MM.1S (cell line): ENCODE measurements at regions not wholly inside any gene's neighbourhood (a gene's known extent, or its start where the extent isn't known, plus 50 kb on each side); places are given as distances from the start of the nearest gene placed in this dataset.

Experiments used
- CTCF ChIP-seq: fragments of 300-600 bp; sonication (generic); IDR thresholded peaks from 2 replicates; pipeline ENCODE4 v1.5.1; 2016; ENCODE audit warnings: antibody characterized with exemption, low read length, mixed read lengths
- EZH2 ChIP-seq: fragments of 300-600 bp; sonication (generic); optimal IDR thresholded peaks from 2 replicates; pipeline ENCODE3; 2017; ENCODE audit warnings: low read depth, mild to moderate bottlenecking, antibody characterized with exemption, low read length, mixed read lengths
- EZH2phosphoT487 ChIP-seq: fragments of 300-600 bp; sonication (generic); IDR thresholded peaks from 2 replicates; pipeline ENCODE4 v1.6.1; 2018; ENCODE audit warnings: antibody characterized with exemption, low read length

DNA sequence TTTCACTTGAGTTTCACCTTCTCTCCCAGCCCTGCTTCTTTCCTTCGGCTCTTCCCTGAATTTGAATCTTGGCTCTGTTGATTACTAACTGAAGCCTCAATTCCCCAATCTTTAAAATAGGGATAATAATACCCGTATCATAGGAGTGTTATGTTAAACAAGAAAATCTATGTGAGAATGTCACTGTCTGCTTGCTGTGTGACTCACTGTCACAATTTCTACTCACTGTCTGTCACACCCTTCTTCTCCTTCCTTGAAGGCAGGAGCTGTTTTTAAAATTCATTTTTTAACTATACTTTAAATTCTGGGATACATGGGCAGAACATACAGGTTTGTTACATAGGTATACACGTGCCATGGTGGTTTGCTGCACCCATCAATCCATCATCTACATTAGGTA, 141.6 kb upstream of the CXCR4 start:
- TF ChIP-seq CTCF (no peak), EZH2 (no peak), EZH2phosphoT487 (no peak)
